ENCODE measurements at regions not wholly inside any gene's neighbourhood (a gene's known extent, or its start where the extent isn't known, plus 50 kb on each side); places are given as distances from the start of the nearest gene placed in this dataset.

- no peak for DNase-seq (ENCODE audit: low spot score)
Observed at GRCh38 chr17:65444049-65444448, 117.4 kb downstream of the AXIN2 start.

- DNase-seq (ENCODE audit: low spot score), result peak; percentile 1
Observed at GRCh38 chr17:65442691-65443090, 118.8 kb downstream of the AXIN2 start.

- DNase-seq (ENCODE audit: low spot score), result no peak
Observed at GRCh38 chr17:65442250-65442649, 119.2 kb downstream of the AXIN2 start.

GRCh38 chr17:65441053-65441605 lies 120.3 kb downstream of the AXIN2 start:
- peak; percentile 4 for DNase-seq (ENCODE audit: low spot score)

- peak; percentile 59 for DNase-seq (ENCODE audit: low spot score)
Observed at GRCh38 chr17:65438708-65439294, 122.6 kb downstream of the AXIN2 start.

GRCh38 chr17:65438173-65438572 lies 123.3 kb downstream of the AXIN2 start:
- DNase-seq (ENCODE audit: low spot score), result no peak

- DNase-seq (ENCODE audit: low spot score), result no peak
Observed at GRCh38 chr17:65436871-65437270, 124.6 kb downstream of the AXIN2 start.

GRCh38 chr17:65434878-65435277 lies 126.6 kb downstream of the AXIN2 start:
- DNase-seq (ENCODE audit: low spot score), result peak; percentile 71

GRCh38 chr17:65434251-65434650 lies 127.2 kb downstream of the AXIN2 start:
- DNase-seq (ENCODE audit: low spot score), result peak; percentile 41

GRCh38 chr17:65433592-65433991 lies 127.9 kb downstream of the AXIN2 start:
- no peak for DNase-seq (ENCODE audit: low spot score)

GRCh38 chr17:65433157-65433556 lies 128.3 kb downstream of the AXIN2 start:
- no peak for DNase-seq (ENCODE audit: low spot score)

GRCh38 chr17:65431116-65431515 lies 130.3 kb downstream of the AXIN2 start:
- DNase-seq (ENCODE audit: low spot score), result no peak

GRCh38 chr17:65430209-65430833 lies 131.1 kb downstream of the AXIN2 start:
- no peak for DNase-seq (ENCODE audit: low spot score)

- DNase-seq (ENCODE audit: low spot score), result no peak
Observed at GRCh38 chr17:65423346-65424140, 137.9 kb downstream of the AXIN2 start.

- no peak for DNase-seq (ENCODE audit: low spot score)
Observed at GRCh38 chr17:65418622-65419021, 142.8 kb downstream of the AXIN2 start.

GRCh38 chr17:65417406-65418221 lies 143.8 kb downstream of the AXIN2 start:
- no peak for DNase-seq (ENCODE audit: low spot score)

- no peak for DNase-seq (ENCODE audit: low spot score)
Observed at GRCh38 chr17:65415991-65416390, 145.5 kb downstream of the AXIN2 start.

GRCh38 chr17:65413390-65413789 lies 148.1 kb downstream of the AXIN2 start:
- no peak for DNase-seq (ENCODE audit: low spot score)

- no peak for DNase-seq (ENCODE audit: low spot score)
Observed at GRCh38 chr17:65409381-65409780, 152.1 kb downstream of the AXIN2 start.

- DNase-seq (ENCODE audit: low spot score), result no peak
Observed at GRCh38 chr17:65408050-65408449, 153.4 kb downstream of the AXIN2 start.

GRCh38 chr17:65407017-65407416 lies 154.4 kb downstream of the AXIN2 start:
- DNase-seq (ENCODE audit: low spot score), result no peak

GRCh38 chr17:65406552-65406951 lies 154.9 kb downstream of the AXIN2 start:
- DNase-seq (ENCODE audit: low spot score), result no peak
